Hypothalamus (tissue), 51 donors: ENCODE measurements at regions not wholly inside any gene's neighbourhood (a gene's known extent, or its start where the extent isn't known, plus 50 kb on each side); places are given as distances from the start of the nearest gene placed in this dataset.
A peak's percentile ranks its signal among the peaks of the same experiment; 100 is the strongest.

ENCODE experiments used
- DNase-seq, 51 donors: peaks; one replicate each; lab custom pipeline; 2025; lab: John Stamatoyannopoulos, UW

- DNase-seq: no peak
Observed at GRCh38 chr7:31186202-31186601, 134.1 kb downstream of the ADCYAP1R1 start.

GRCh38 chr7:31175672-31176071, 123.6 kb downstream of the ADCYAP1R1 start:
- no peak for DNase-seq

GRCh38 chr7:31171984-31172383, 119.9 kb downstream of the ADCYAP1R1 start:
- no peak for DNase-seq

- DNase-seq: peak in 1 of 51 donors; percentile 5
Observed at GRCh38 chr7:31171216-31171785, 119.2 kb downstream of the ADCYAP1R1 start.
